CD4-positive, alpha-beta memory T cell (primary cell): ENCODE measurements at regions not wholly inside any gene's neighbourhood (a gene's known extent, or its start where the extent isn't known, plus 50 kb on each side); places are given as distances from the start of the nearest gene placed in this dataset.

ENCODE experiments used
- CTCF ChIA-PET: fragments of 350-600 bp; sonication (Branson Sonifier 250); formaldehyde crosslinking; loops from one replicate; lab custom pipeline; 2021; ENCODE audit warnings: inconsistent platforms; ENCODE audit not compliant: partially characterized antibody; lab: Charles Lee
- POLR2A ChIA-PET: fragments of 350-600 bp; sonication (Branson Sonifier 250); formaldehyde crosslinking; loops from one replicate; lab custom pipeline; 2021; ENCODE audit not compliant: partially characterized antibody; lab: Charles Lee
- DNase-seq, 5 donors: peaks; one replicate each; pipeline versions ENCODE4 v3.0.0 to v3.0.0-alpha.2; 2020 to 2022; ENCODE audit warnings: mixed read lengths in 1 of 5
- H3K27ac ChIP-seq: one replicate; pipeline ENCODE4 v1.7.0; 2013; ENCODE audit warnings: low read depth, low read length
- H3K27me3 ChIP-seq: 2 replicates; pipeline ENCODE4 v1.7.0; 2013; ENCODE audit warnings: mild to moderate bottlenecking, low read length, moderate library complexity; ENCODE audit not compliant: insufficient read depth
- H3K36me3 ChIP-seq: 2 replicates; pipeline ENCODE4 v1.7.0; 2013; ENCODE audit warnings: mild to moderate bottlenecking, low read length, moderate library complexity; ENCODE audit not compliant: insufficient read depth
- H3K4me1 ChIP-seq: 2 replicates; pipeline ENCODE4 v1.7.0; 2013; ENCODE audit warnings: mild to moderate bottlenecking, low read length, moderate library complexity; ENCODE audit not compliant: insufficient read depth
- H3K4me3 ChIP-seq, 2 donors: one replicate each; pipeline ENCODE4 v1.7.0; 2013; ENCODE audit warnings: low read length in 2 of 2, mild to moderate bottlenecking in 1 of 2
- H3K9me3 ChIP-seq, 2 donors: one replicate each; pipeline ENCODE4 v1.7.0; 2013; ENCODE audit warnings: low read length in 2 of 2, control low read depth in 1 of 2; ENCODE audit not compliant: control insufficient read depth in 1 of 2
- H3K27ac Mint-ChIP-seq, 7 donors: one replicate each; pipeline ENCODE4 v1.8.0; 2020 to 2021; ENCODE audit warnings: mixed read lengths in 7 of 7, mild to moderate bottlenecking in 6 of 7, inconsistent platforms in 3 of 7, moderate library complexity in 3 of 7
- H3K27me3 Mint-ChIP-seq, 2 donors: one replicate each; pipeline ENCODE4 v1.8.0; 2020 to 2021; ENCODE audit warnings: mixed read lengths in 2 of 2
- H3K36me3 Mint-ChIP-seq, 2 donors: one replicate each; pipeline ENCODE4 v1.8.0; 2020 to 2021; ENCODE audit warnings: mixed read lengths in 2 of 2, inconsistent platforms in 1 of 2, mild to moderate bottlenecking in 1 of 2
- H3K4me1 Mint-ChIP-seq, 4 donors: one replicate each; pipeline ENCODE4 v1.8.0; 2020 to 2021; ENCODE audit warnings: mixed read lengths in 4 of 4, mild to moderate bottlenecking in 1 of 4
- H3K4me3 Mint-ChIP-seq, 8 donors: one replicate each; pipeline ENCODE4 v1.8.0; 2020 to 2021; ENCODE audit warnings: mixed read lengths in 8 of 8, mild to moderate bottlenecking in 7 of 8, moderate library complexity in 6 of 8, inconsistent platforms in 3 of 8
- H3K9me3 Mint-ChIP-seq, 8 donors: one replicate each; pipeline ENCODE4 v1.8.0; 2020 to 2021; ENCODE audit warnings: mixed read lengths in 8 of 8, mild to moderate bottlenecking in 5 of 8, inconsistent platforms in 3 of 8, moderate library complexity in 1 of 8
- intact Hi-C: fragments of 100-400 bp; cut with micrococcal nuclease; formaldehyde crosslinking; loops from one replicate; pipeline ENCODE4 v1.15.1; 2023

GRCh38 chr6:167649476-167649875 is 177.2 kb upstream of the AFDN start:
- Histone ChIP-seq H3K36me3 (no peaks in the 10 kb centered on the region), H3K27ac (no peak overlapping the region), H3K4me1 (no peaks in the 10 kb centered on the region), H3K4me3 (no peak overlapping the region), H3K9me3 (no peaks in the 10 kb centered on the region), H3K27me3 (no peaks in the 10 kb centered on the region)
- Mint-ChIP-seq H3K9me3 (peaks cover 0 to 2% (median 0%) of the 10 kb centered on the region in 8 donors), H3K27me3 (peaks cover 3 to 11% of the 10 kb centered on the region in 2 donors), H3K36me3 (no peaks in the 10 kb centered on the region), H3K27ac (no peak overlapping the region), H3K4me3 (no peak overlapping the region), H3K4me1 (no peaks in the 10 kb centered on the region)
- intact Hi-C loops = no loop called here
- POLR2A ChIA-PET = no interaction called here
- CTCF ChIA-PET = no interaction called here
- no peak for DNase-seq

- H3K27me3 ChIP-seq = no peaks in the 10 kb centered on the region
- CTCF ChIA-PET = interaction anchor here (1.3 kb wide), 1 partner anchor 73 kb away, joined by 3 read pairs; no protein-coding TSS in a partner anchor
- no peaks in the 10 kb centered on the region for H3K36me3 ChIP-seq
- Mint-ChIP-seq H3K27ac (no peak overlapping the region), H3K4me1 (no peaks in the 10 kb centered on the region), H3K9me3 (peaks cover 0 to 2% (median 0%) of the 10 kb centered on the region in 8 donors), H3K36me3 (no peaks in the 10 kb centered on the region), H3K4me3 (no peak overlapping the region), H3K27me3 (peaks cover 2 to 8% of the 10 kb centered on the region in 2 donors)
- no peak for DNase-seq
- POLR2A ChIA-PET = no interaction called here
- no peaks in the 10 kb centered on the region for H3K4me1 ChIP-seq
- no peak overlapping the region for H3K4me3 ChIP-seq
- no peak overlapping the region for H3K27ac ChIP-seq
- intact Hi-C loops = no loop called here
- no peaks in the 10 kb centered on the region for H3K9me3 ChIP-seq
Measured at GRCh38 chr6:167650730-167651317, 175.9 kb upstream of the AFDN start.

GRCh38 chr6:167651318-167652041 is 175.2 kb upstream of the AFDN start:
- no peaks in the 10 kb centered on the region for H3K4me1 Mint-ChIP-seq
- no peaks in the 10 kb centered on the region for H3K4me1 ChIP-seq
- H3K27me3 ChIP-seq = no peaks in the 10 kb centered on the region
- no peak overlapping the region for H3K4me3 Mint-ChIP-seq
- no peak for DNase-seq
- intact Hi-C loops = no loop called here
- H3K9me3 Mint-ChIP-seq = peaks cover 0 to 2% (median 0%) of the 10 kb centered on the region in 8 donors
- H3K9me3 ChIP-seq = no peaks in the 10 kb centered on the region
- no peaks in the 10 kb centered on the region for H3K36me3 ChIP-seq
- H3K36me3 Mint-ChIP-seq = no peaks in the 10 kb centered on the region
- H3K27ac Mint-ChIP-seq = no peak overlapping the region
- H3K27ac ChIP-seq = no peak overlapping the region
- no peak overlapping the region for H3K4me3 ChIP-seq
- ChIA-PET CTCF (interaction anchor here (1.3 kb wide), 1 partner anchor 73 kb away, joined by 3 read pairs; no protein-coding TSS in a partner anchor), POLR2A (no interaction called here)
- H3K27me3 Mint-ChIP-seq = peaks cover 1 to 4% of the 10 kb centered on the region in 2 donors

- Histone ChIP-seq H3K9me3 (no peaks in the 10 kb centered on the region), H3K4me3 (no peak overlapping the region), H3K4me1 (no peaks in the 10 kb centered on the region), H3K27me3 (no peaks in the 10 kb centered on the region), H3K27ac (no peak overlapping the region), H3K36me3 (no peaks in the 10 kb centered on the region)
- H3K4me1 Mint-ChIP-seq = no peaks in the 10 kb centered on the region
- peaks cover 1% of the 10 kb centered on the region in 2 donors for H3K27me3 Mint-ChIP-seq
- POLR2A ChIA-PET = no interaction called here
- no peak for DNase-seq
- H3K9me3 Mint-ChIP-seq = peaks cover 0 to 2% (median 0%) of the 10 kb centered on the region in 8 donors
- no peak overlapping the region for H3K27ac Mint-ChIP-seq
- no peaks in the 10 kb centered on the region for H3K36me3 Mint-ChIP-seq
- CTCF ChIA-PET = no interaction called here
- H3K4me3 Mint-ChIP-seq = no peak overlapping the region
- intact Hi-C loops = no loop called here
Measured at GRCh38 chr6:167652042-167652700, 174.5 kb upstream of the AFDN start.

GRCh38 chr6:167652701-167653095 is 174.0 kb upstream of the AFDN start:
- H3K36me3 Mint-ChIP-seq = no peaks in the 10 kb centered on the region
- intact Hi-C loops = no loop called here
- peaks cover 0 to 2% (median 0%) of the 10 kb centered on the region in 8 donors for H3K9me3 Mint-ChIP-seq
- no peak overlapping the region for H3K27ac ChIP-seq
- H3K4me3 Mint-ChIP-seq = no peak overlapping the region
- no peaks in the 10 kb centered on the region for H3K27me3 ChIP-seq
- DNase-seq = no peak
- H3K4me1 Mint-ChIP-seq = no peaks in the 10 kb centered on the region
- H3K4me3 ChIP-seq = no peak overlapping the region
- H3K4me1 ChIP-seq = no peaks in the 10 kb centered on the region
- no peak overlapping the region for H3K27ac Mint-ChIP-seq
- ChIA-PET CTCF (no interaction called here), POLR2A (no interaction called here)
- no peaks in the 10 kb centered on the region for H3K36me3 ChIP-seq
- peaks cover 1% of the 10 kb centered on the region in 2 donors for H3K27me3 Mint-ChIP-seq
- H3K9me3 ChIP-seq = no peaks in the 10 kb centered on the region

GRCh38 chr6:167653561-167653960 is 173.2 kb upstream of the AFDN start:
- H3K4me3 ChIP-seq = no peak overlapping the region
- intact Hi-C loops = no loop called here
- ChIA-PET CTCF (no interaction called here), POLR2A (no interaction called here)
- H3K36me3 ChIP-seq = no peaks in the 10 kb centered on the region
- H3K4me1 ChIP-seq = no peaks in the 10 kb centered on the region
- Mint-ChIP-seq H3K4me1 (no peaks in the 10 kb centered on the region), H3K4me3 (no peak overlapping the region), H3K9me3 (peaks cover 0 to 2% (median 0%) of the 10 kb centered on the region in 8 donors), H3K36me3 (no peaks in the 10 kb centered on the region), H3K27me3 (peaks cover 1% of the 10 kb centered on the region in 2 donors), H3K27ac (no peak overlapping the region)
- no peaks in the 10 kb centered on the region for H3K9me3 ChIP-seq
- DNase-seq = no peak
- H3K27me3 ChIP-seq = no peaks in the 10 kb centered on the region
- no peak overlapping the region for H3K27ac ChIP-seq

GRCh38 chr6:167654389-167654788 is 172.3 kb upstream of the AFDN start:
- no peak overlapping the region for H3K27ac Mint-ChIP-seq
- H3K9me3 Mint-ChIP-seq = peaks cover 0 to 2% (median 0%) of the 10 kb centered on the region in 8 donors
- H3K4me3 ChIP-seq = no peak overlapping the region
- no peak overlapping the region for H3K4me3 Mint-ChIP-seq
- no peaks in the 10 kb centered on the region for H3K36me3 Mint-ChIP-seq
- no peaks in the 10 kb centered on the region for H3K36me3 ChIP-seq
- no peaks in the 10 kb centered on the region for H3K9me3 ChIP-seq
- H3K4me1 ChIP-seq = no peaks in the 10 kb centered on the region
- no peaks in the 10 kb centered on the region for H3K4me1 Mint-ChIP-seq
- DNase-seq = no peak
- CTCF ChIA-PET = no interaction called here
- H3K27me3 Mint-ChIP-seq = peaks cover under 1 to 1% of the 10 kb centered on the region in 2 donors
- POLR2A ChIA-PET = no interaction called here
- intact Hi-C loops = no loop called here
- H3K27ac ChIP-seq = no peak overlapping the region
- no peaks in the 10 kb centered on the region for H3K27me3 ChIP-seq
